ENCODE measurements at regions not wholly inside any gene's neighbourhood (a gene's known extent, or its start where the extent isn't known, plus 50 kb on each side); places are given as distances from the start of the nearest gene placed in this dataset.

DNA sequence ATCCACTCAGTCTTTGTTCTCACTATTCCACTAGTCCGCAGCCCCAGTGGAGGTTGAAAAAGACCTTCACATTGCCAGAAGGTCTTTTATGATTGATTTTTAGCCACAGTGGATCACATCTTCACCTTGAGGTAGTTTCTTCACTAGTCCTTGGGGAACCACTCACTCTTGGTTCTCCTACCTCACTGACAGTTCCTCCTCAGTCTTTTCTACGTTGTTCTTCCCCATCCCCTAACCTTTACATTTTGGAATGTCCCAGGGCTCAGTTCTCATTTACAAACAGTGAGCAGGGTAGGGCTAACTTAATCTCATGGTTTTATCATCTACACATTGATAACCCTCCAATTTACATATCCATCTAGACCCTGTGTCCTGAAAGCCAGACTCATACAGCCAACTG is 316.4 kb upstream of the SORL1-AS1 start:
- H3K4me1 ChIP-seq (ENCODE audit: insufficient read depth, low read length): no peaks in the 10 kb centered on the region
- 94% methylated on average over 2 of the region's 2 CpGs for WGBS
- H3K4me3 ChIP-seq (ENCODE audit: low read length): no peak overlapping the region
- no peak overlapping the region for H3K27ac ChIP-seq (ENCODE audit: low read depth, low read length)
- H3K9ac ChIP-seq (ENCODE audit: low read depth, low read length): no peak overlapping the region
- H3K36me3 ChIP-seq (ENCODE audit: insufficient read depth, low read length): no peaks in the 10 kb centered on the region
- H3K9me3 ChIP-seq (ENCODE audit: insufficient read depth, low read depth, low read length): no peaks in the 10 kb centered on the region
- no peaks in the 10 kb centered on the region for H3K27me3 ChIP-seq (ENCODE audit: insufficient read depth, low read length)

- no peak overlapping the region for H3K4me3 ChIP-seq (ENCODE audit: low read length)
- no peaks in the 10 kb centered on the region for H3K9me3 ChIP-seq (ENCODE audit: insufficient read depth, low read depth, low read length)
- no peaks in the 10 kb centered on the region for H3K4me1 ChIP-seq (ENCODE audit: insufficient read depth, low read length)
- no peak overlapping the region for H3K27ac ChIP-seq (ENCODE audit: low read depth, low read length)
- H3K36me3 ChIP-seq (ENCODE audit: insufficient read depth, low read length): no peaks in the 10 kb centered on the region
- no peaks in the 10 kb centered on the region for H3K27me3 ChIP-seq (ENCODE audit: insufficient read depth, low read length)
- H3K9ac ChIP-seq (ENCODE audit: low read depth, low read length): no peak overlapping the region
- WGBS: 98% methylated on average over 3 of the region's 3 CpGs
Measured at GRCh38 chr11:121767433-121767832, 314.7 kb upstream of the SORL1-AS1 start.

- no peak overlapping the region for H3K27ac ChIP-seq (ENCODE audit: low read depth, low read length)
- WGBS: 93% methylated on average over 3 of the region's 4 CpGs
- no peak overlapping the region for H3K4me3 ChIP-seq (ENCODE audit: low read length)
- no peaks in the 10 kb centered on the region for H3K36me3 ChIP-seq (ENCODE audit: insufficient read depth, low read length)
- H3K27me3 ChIP-seq (ENCODE audit: insufficient read depth, low read length): no peaks in the 10 kb centered on the region
- H3K9me3 ChIP-seq (ENCODE audit: insufficient read depth, low read depth, low read length): no peaks in the 10 kb centered on the region
- no peak overlapping the region for H3K9ac ChIP-seq (ENCODE audit: low read depth, low read length)
- no peaks in the 10 kb centered on the region for H3K4me1 ChIP-seq (ENCODE audit: insufficient read depth, low read length)
Measured at GRCh38 chr11:121766991-121767390, 314.2 kb upstream of the SORL1-AS1 start.

- H3K27me3 ChIP-seq (ENCODE audit: insufficient read depth, low read length): no peaks in the 10 kb centered on the region
- WGBS: 96% methylated on average over 16 of the region's 16 CpGs
Measured at GRCh38 chr11:121766166-121766565, 313.4 kb upstream of the SORL1-AS1 start.

GRCh38 chr11:121763526-121763925 is 310.8 kb upstream of the SORL1-AS1 start:
- H3K9ac ChIP-seq (ENCODE audit: low read depth, low read length): no peak overlapping the region
- WGBS: 97% methylated on average over 3 of the region's 3 CpGs
- H3K27me3 ChIP-seq (ENCODE audit: insufficient read depth, low read length): no peaks in the 10 kb centered on the region
- H3K4me3 ChIP-seq (ENCODE audit: low read length): no peak overlapping the region
- no peaks in the 10 kb centered on the region for H3K4me1 ChIP-seq (ENCODE audit: insufficient read depth, low read length)
- H3K27ac ChIP-seq (ENCODE audit: low read depth, low read length): no peak overlapping the region
- H3K9me3 ChIP-seq (ENCODE audit: insufficient read depth, low read depth, low read length): no peaks in the 10 kb centered on the region
- no peaks in the 10 kb centered on the region for H3K36me3 ChIP-seq (ENCODE audit: insufficient read depth, low read length)

More at GRCh38 chr11:121766166-121766565, 313.4 kb upstream of the SORL1-AS1 start:
- Histone ChIP-seq H3K4me3 (ENCODE audit: low read length) (no peak overlapping the region), H3K27ac (ENCODE audit: low read depth, low read length) (no peak overlapping the region), H3K4me1 (ENCODE audit: insufficient read depth, low read length) (no peaks in the 10 kb centered on the region), H3K36me3 (ENCODE audit: insufficient read depth, low read length) (no peaks in the 10 kb centered on the region), H3K9me3 (ENCODE audit: insufficient read depth, low read depth, low read length) (no peaks in the 10 kb centered on the region), H3K9ac (ENCODE audit: low read depth, low read length) (no peak overlapping the region)

GRCh38 chr11:121762820-121763219 is 310.1 kb upstream of the SORL1-AS1 start:
- WGBS: 87% methylated on average over 11 of the region's 11 CpGs
- no peaks in the 10 kb centered on the region for H3K27me3 ChIP-seq (ENCODE audit: insufficient read depth, low read length)
- no peaks in the 10 kb centered on the region for H3K9me3 ChIP-seq (ENCODE audit: insufficient read depth, low read depth, low read length)
- no peak overlapping the region for H3K27ac ChIP-seq (ENCODE audit: low read depth, low read length)
- no peak overlapping the region for H3K4me3 ChIP-seq (ENCODE audit: low read length)
- 0 out of 2 replicates have a peak, but pooled peaks cover 6% of the 10 kb centered on the region for H3K4me1 ChIP-seq (ENCODE audit: insufficient read depth, low read length)
- H3K36me3 ChIP-seq (ENCODE audit: insufficient read depth, low read length): no peaks in the 10 kb centered on the region
- H3K9ac ChIP-seq (ENCODE audit: low read depth, low read length): no peak overlapping the region

DNA sequence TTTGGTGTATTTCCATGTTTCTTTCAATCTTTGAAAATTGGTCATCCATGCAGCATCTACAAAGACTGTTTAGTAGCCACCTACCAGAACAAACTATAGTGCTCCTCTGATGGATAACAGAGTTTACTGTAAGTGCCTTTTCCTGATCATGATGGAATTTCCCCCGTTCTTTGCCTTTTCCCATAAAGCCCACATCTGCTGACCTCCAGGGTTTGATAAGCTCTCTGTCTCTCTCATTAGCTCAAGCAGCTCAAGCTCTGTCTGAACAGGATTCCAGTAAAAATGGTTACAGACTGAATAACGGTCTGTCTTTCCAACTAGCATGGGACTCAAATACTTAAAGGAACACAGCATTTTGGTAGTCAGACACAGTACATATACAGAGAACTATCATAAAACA is 308.4 kb upstream of the SORL1-AS1 start:
- no peaks in the 10 kb centered on the region for H3K9me3 ChIP-seq (ENCODE audit: insufficient read depth, low read depth, low read length)
- no peak overlapping the region for H3K9ac ChIP-seq (ENCODE audit: low read depth, low read length)
- WGBS: 92% methylated on average over 2 of the region's 2 CpGs
- no peak overlapping the region for H3K27ac ChIP-seq (ENCODE audit: low read depth, low read length)
- no peaks in the 10 kb centered on the region for H3K36me3 ChIP-seq (ENCODE audit: insufficient read depth, low read length)
- H3K4me1 ChIP-seq (ENCODE audit: insufficient read depth, low read length): peaks cover 12% of the 10 kb centered on the region
- H3K27me3 ChIP-seq (ENCODE audit: insufficient read depth, low read length): no peaks in the 10 kb centered on the region
- H3K4me3 ChIP-seq (ENCODE audit: low read length): no peak overlapping the region

- Histone ChIP-seq H3K27me3 (ENCODE audit: insufficient read depth, low read length) (no peaks in the 10 kb centered on the region), H3K36me3 (ENCODE audit: insufficient read depth, low read length) (no peaks in the 10 kb centered on the region), H3K4me3 (ENCODE audit: low read length) (no peak overlapping the region), H3K4me1 (ENCODE audit: insufficient read depth, low read length) (peaks cover 25% of the 10 kb centered on the region), H3K9ac (ENCODE audit: low read depth, low read length) (no peak overlapping the region), H3K9me3 (ENCODE audit: insufficient read depth, low read depth, low read length) (no peaks in the 10 kb centered on the region), H3K27ac (ENCODE audit: low read depth, low read length) (no peak overlapping the region)
- WGBS: 69% methylated on average over 6 of the region's 6 CpGs
Measured at GRCh38 chr11:121757480-121758125, 304.8 kb upstream of the SORL1-AS1 start.

DNA sequence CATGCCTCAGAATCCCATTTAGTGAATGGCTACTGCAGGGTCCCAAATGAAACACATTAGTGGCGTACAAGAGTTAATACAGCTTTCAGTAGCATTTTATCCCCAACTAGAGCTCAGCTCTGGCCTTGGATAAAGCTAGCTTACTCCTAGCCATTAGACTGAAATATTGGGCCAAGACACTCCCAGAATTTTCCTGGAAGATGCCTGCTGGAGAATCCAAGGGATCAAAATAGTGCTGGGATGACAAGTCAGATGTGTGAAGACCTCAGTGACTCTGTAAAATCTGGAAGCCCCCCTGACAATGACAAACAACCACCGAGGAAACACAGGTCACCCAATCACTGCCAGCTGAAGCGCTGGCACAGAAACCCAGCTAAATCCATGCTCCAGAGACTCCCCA is 303.1 kb upstream of the SORL1-AS1 start:
- peaks cover 25% of the 10 kb centered on the region for H3K4me1 ChIP-seq (ENCODE audit: insufficient read depth, low read length)
- no peak overlapping the region for H3K4me3 ChIP-seq (ENCODE audit: low read length)
- WGBS: 63% methylated on average over 3 of the region's 3 CpGs
- H3K9me3 ChIP-seq (ENCODE audit: insufficient read depth, low read depth, low read length): no peaks in the 10 kb centered on the region
- H3K27me3 ChIP-seq (ENCODE audit: insufficient read depth, low read length): no peaks in the 10 kb centered on the region
- H3K9ac ChIP-seq (ENCODE audit: low read depth, low read length): no peak overlapping the region
- H3K27ac ChIP-seq (ENCODE audit: low read depth, low read length): no peak overlapping the region
- H3K36me3 ChIP-seq (ENCODE audit: insufficient read depth, low read length): no peaks in the 10 kb centered on the region

GRCh38 chr11:121755191-121755590 is 302.4 kb upstream of the SORL1-AS1 start:
- H3K9ac ChIP-seq (ENCODE audit: low read depth, low read length): no peak overlapping the region
- no peaks in the 10 kb centered on the region for H3K9me3 ChIP-seq (ENCODE audit: insufficient read depth, low read depth, low read length)
- no peaks in the 10 kb centered on the region for H3K36me3 ChIP-seq (ENCODE audit: insufficient read depth, low read length)
- H3K27ac ChIP-seq (ENCODE audit: low read depth, low read length): no peak overlapping the region
- H3K4me3 ChIP-seq (ENCODE audit: low read length): no peak overlapping the region
- WGBS: 92% methylated on average over 2 of the region's 2 CpGs
- H3K27me3 ChIP-seq (ENCODE audit: insufficient read depth, low read length): no peaks in the 10 kb centered on the region
- peaks cover 25% of the 10 kb centered on the region for H3K4me1 ChIP-seq (ENCODE audit: insufficient read depth, low read length)

DNA sequence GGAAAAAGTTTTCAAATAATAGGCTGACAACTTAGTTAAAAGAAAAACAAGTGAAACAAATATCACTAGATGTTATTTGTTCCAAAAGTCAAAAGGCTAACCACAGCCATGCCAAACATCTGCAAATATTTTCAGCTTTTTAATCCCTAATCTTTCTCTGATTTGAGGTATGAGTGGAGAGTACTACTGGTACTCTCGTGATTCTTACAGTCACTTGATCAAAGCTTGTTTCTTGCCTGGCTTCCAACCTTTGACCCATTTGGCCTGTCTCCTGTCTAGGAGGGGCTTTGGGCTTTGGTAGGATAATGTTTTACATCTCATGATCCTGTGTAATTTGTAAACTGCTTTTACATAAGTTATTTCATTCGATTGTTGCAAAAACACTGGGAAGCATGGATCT is 301.8 kb upstream of the SORL1-AS1 start:
- H3K4me1 ChIP-seq (ENCODE audit: insufficient read depth, low read length): peaks cover 25% of the 10 kb centered on the region
- no peak overlapping the region for H3K9ac ChIP-seq (ENCODE audit: low read depth, low read length)
- WGBS: 90% methylated on average over 2 of the region's 2 CpGs
- no peaks in the 10 kb centered on the region for H3K9me3 ChIP-seq (ENCODE audit: insufficient read depth, low read depth, low read length)
- no peak overlapping the region for H3K27ac ChIP-seq (ENCODE audit: low read depth, low read length)
- no peaks in the 10 kb centered on the region for H3K36me3 ChIP-seq (ENCODE audit: insufficient read depth, low read length)
- H3K4me3 ChIP-seq (ENCODE audit: low read length): no peak overlapping the region
- no peaks in the 10 kb centered on the region for H3K27me3 ChIP-seq (ENCODE audit: insufficient read depth, low read length)

DNA sequence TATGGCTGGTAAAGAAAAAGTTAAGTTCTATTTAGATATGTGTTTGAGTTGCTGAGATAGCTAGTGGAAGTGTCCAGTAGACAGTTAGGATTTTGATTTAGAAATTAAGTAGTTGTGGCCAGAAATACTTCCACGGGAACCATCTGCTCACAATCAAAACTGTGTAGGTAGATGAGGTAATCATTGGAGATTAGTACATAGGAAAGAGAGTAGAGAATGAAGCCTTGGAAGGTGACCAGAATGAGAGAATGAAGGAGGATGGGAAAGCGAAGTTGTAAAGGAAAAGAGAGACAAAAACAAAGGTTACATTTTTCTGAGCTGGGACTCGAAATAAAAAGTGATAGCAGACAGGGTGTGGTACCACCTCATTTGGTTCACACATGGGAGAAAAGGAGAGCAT is 296.9 kb upstream of the SORL1-AS1 start:
- 95% methylated on average over 3 of the region's 3 CpGs for WGBS

More for the DNA sequence above, 296.9 kb upstream of the SORL1-AS1 start:
- Histone ChIP-seq H3K27me3 (ENCODE audit: insufficient read depth, low read length) (no peaks in the 10 kb centered on the region), H3K4me3 (ENCODE audit: low read length) (no peak overlapping the region), H3K9me3 (ENCODE audit: insufficient read depth, low read depth, low read length) (no peaks in the 10 kb centered on the region), H3K4me1 (ENCODE audit: insufficient read depth, low read length) (no peaks in the 10 kb centered on the region), H3K9ac (ENCODE audit: low read depth, low read length) (no peak overlapping the region), H3K36me3 (ENCODE audit: insufficient read depth, low read length) (no peaks in the 10 kb centered on the region), H3K27ac (ENCODE audit: low read depth, low read length) (no peak overlapping the region)

All from HUES64 (cell line).